ENCODE measurements at regions not wholly inside any gene's neighbourhood (a gene's known extent, or its start where the extent isn't known, plus 50 kb on each side); places are given as distances from the start of the nearest gene placed in this dataset.

- Histone ChIP-seq H3K79me2 (ENCODE audit: control insufficient read depth, insufficient read depth, low read length) (no peaks in the 10 kb centered on the region), H3K9me3 (replicated peaks; ENCODE audit: control insufficient read depth, insufficient read depth, low read length) (no peaks in the 10 kb centered on the region), H4K20me1 (ENCODE audit: control insufficient read depth, insufficient read depth) (no peaks in the 10 kb centered on the region), H3K4me1 (ENCODE audit: control insufficient read depth, insufficient read depth, low read length) (no peaks in the 10 kb centered on the region), H2AFZ (ENCODE audit: control insufficient read depth, low read depth, low read length) (no peak overlapping the region), H3K27ac (ENCODE audit: control insufficient read depth, insufficient read depth) (no peak overlapping the region), H3K4me2 (ENCODE audit: control insufficient read depth, insufficient read depth) (no peak overlapping the region), H3K36me3 (ENCODE audit: control insufficient read depth in 2 of 2, insufficient read depth in 2 of 2, low read length in 1 of 2) (no peaks in the 10 kb centered on the region), H3K27me3 (replicated peaks in 1 of 2; ENCODE audit: control insufficient read depth in 2 of 2, insufficient read depth in 2 of 2, low read length in 1 of 2) (no peaks in the 10 kb centered on the region), H3K4me3 (no peak overlapping the region), H3K9ac (ENCODE audit: control insufficient read depth, insufficient read depth, low read length) (no peak overlapping the region)
- no peak for TF ChIP-seq USF2 (IDR thresholded peaks at IDR 0.05; ENCODE audit: borderline replicate concordance, low read depth, low read length)
- 0 out of 4 replicates have a peak, but pooled peaks of 1 of the 2 experiments have one; percentile 8 for TF ChIP-seq BHLHE40 (IDR thresholded peaks at IDR 0.05; ENCODE audit: borderline replicate concordance in 1 of 2, low read depth in 2 of 2, low read length in 1 of 2)
- TF ChIP-seq, protein P1, sequence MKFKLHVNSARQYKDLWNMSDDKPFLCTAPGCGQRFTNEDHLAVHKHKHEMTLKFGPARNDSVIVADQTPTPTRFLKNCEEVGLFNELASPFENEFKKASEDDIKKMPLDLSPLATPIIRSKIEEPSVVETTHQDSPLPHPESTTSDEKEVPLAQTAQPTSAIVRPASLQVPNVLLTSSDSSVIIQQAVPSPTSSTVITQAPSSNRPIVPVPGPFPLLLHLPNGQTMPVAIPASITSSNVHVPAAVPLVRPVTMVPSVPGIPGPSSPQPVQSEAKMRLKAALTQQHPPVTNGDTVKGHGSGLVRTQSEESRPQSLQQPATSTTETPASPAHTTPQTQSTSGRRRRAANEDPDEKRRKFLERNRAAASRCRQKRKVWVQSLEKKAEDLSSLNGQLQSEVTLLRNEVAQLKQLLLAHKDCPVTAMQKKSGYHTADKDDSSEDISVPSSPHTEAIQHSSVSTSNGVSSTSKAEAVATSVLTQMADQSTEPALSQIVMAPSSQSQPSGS (IDR thresholded peaks at IDR 0.05; ENCODE audit: low read length), result no peak
- peak; percentile 55; the same call in 1 of the 2 replicates for TF ChIP-seq RUNX3 (IDR thresholded peaks at IDR 0.05; ENCODE audit: low read length)
- no peak for TF ChIP-seq ZBTB33 (IDR thresholded peaks at IDR 0.05)
- TF ChIP-seq CHD4 (IDR thresholded peaks at IDR 0.05), result no peak
- TF ChIP-seq NBN (IDR thresholded peaks at IDR 0.05), result no peak
- no peak for DNase-seq (ENCODE audit: low read depth, low spot score)
- peak; percentile 83 for FAIRE-seq
- ChIA-PET POLR2A (no interaction called here), CTCF (interaction anchor here (1.0 to 2.4 kb wide), 3 partner anchors 21 to 89 kb away, joined by 3 to 10 read pairs (median 4); no protein-coding TSS in a partner anchor), SMC1A (ENCODE audit: uncharacterized antibody, unreplicated experiment) (interaction anchor here (1.6 kb wide), 1 partner anchor 10 kb away, joined by 4 read pairs; no protein-coding TSS in a partner anchor), RAD21 (ENCODE audit: unreplicated experiment) (interaction anchor here (1.4 kb wide), 1 partner anchor 89 kb away, joined by 4 read pairs; no protein-coding TSS in a partner anchor)
- 0% methylated on average over 6 of the region's 6 CpGs for WGBS (ENCODE audit: insufficient coverage, insufficient replicate concordance, low lambda C conversion rate, missing lambda C conversion rate)
- no TSS peak for BruUV-seq (replicated peaks)
- intact Hi-C loops (cut with micrococcal nuclease; ENCODE audit: unreplicated experiment), result no loop called here
- ATAC-seq, result peak; percentile 41; the same call in 1 of the 3 replicates
- in situ Hi-C loops (cut with MboI), result loop anchor here (5.0 kb wide), 1 partner anchor 88 kb away; no protein-coding TSS in a partner anchor
These were observed 108.6 kb downstream of the VIP start for GRCh38 chr6:152859225-152859624.
